ENCODE measurements at regions not wholly inside any gene's neighbourhood (a gene's known extent, or its start where the extent isn't known, plus 50 kb on each side); places are given as distances from the start of the nearest gene placed in this dataset.

- H3K4me3 ChIP-seq (ENCODE audit: control insufficient read depth, low read depth, low read length) = no peak overlapping the region
- DNase-seq (ENCODE audit: low read depth) = no peak
- no peak for TF ChIP-seq CTCF (IDR thresholded peaks at IDR 0.05; ENCODE audit: control insufficient read depth, insufficient read depth, low read depth, low read length, missing control alignments)
These were observed 267.3 kb upstream of the SLITRK5 start for GRCh38 chr13:87403748-87404432.

- no peak for TF ChIP-seq CTCF (IDR thresholded peaks at IDR 0.05; ENCODE audit: control insufficient read depth, insufficient read depth, low read depth, low read length, missing control alignments)
- no peak for DNase-seq (ENCODE audit: low read depth)
These were observed 244.4 kb upstream of the SLITRK5 start for GRCh38 chr13:87426742-87427141.

DNA sequence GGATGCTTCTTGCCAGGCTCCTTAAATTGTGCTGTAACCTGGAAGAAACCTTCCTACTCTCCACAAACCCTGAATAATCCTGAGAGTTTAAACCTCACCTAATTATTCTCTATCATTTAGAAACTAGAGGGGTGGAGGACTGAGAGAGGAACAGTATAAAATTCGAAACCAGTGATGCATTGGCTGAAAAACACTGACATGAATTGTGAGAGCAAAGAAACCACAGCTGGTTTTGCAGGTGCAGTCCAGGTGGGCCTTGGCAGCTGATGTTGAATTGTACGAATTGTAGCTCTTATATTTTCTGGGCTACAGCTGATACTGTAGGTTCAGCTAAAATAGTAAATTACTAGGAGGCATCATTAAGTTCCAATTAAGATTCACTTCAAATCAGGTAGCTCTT lies 227.0 kb upstream of the SLITRK5 start:
- no peak for DNase-seq (ENCODE audit: low read depth)
- no peak for TF ChIP-seq CTCF (IDR thresholded peaks at IDR 0.05; ENCODE audit: control insufficient read depth, insufficient read depth, low read depth, low read length, missing control alignments)
- no peak overlapping the region for H3K4me3 ChIP-seq (ENCODE audit: control insufficient read depth, low read depth, low read length)

More at GRCh38 chr13:87426742-87427141, 244.4 kb upstream of the SLITRK5 start:
- no peak overlapping the region for H3K4me3 ChIP-seq (ENCODE audit: control insufficient read depth, low read depth, low read length)

GRCh38 chr13:87452281-87452680 lies 218.9 kb upstream of the SLITRK5 start:
- no peak for TF ChIP-seq CTCF (IDR thresholded peaks at IDR 0.05; ENCODE audit: control insufficient read depth, insufficient read depth, low read depth, low read length, missing control alignments)
- DNase-seq (ENCODE audit: low read depth) = no peak
- H3K4me3 ChIP-seq (ENCODE audit: control insufficient read depth, low read depth, low read length) = no peak overlapping the region

DNA sequence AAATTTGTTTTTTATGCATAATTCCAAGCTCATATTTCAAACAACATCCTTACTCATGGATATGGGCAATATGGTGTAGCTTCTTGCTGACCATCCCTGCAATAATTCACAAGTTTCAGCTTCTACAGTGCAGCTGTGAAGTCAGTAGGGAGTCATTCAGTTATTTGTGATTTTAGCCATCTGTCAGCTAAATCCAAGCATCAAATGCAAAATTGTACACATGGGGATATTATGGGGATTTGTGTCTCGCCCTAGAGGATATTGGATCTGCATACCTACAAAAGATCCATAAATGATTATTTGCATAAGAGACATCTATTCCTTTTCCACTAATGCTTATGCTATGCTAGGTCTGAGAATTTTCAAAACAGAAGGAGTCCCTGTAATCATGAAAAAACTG lies 217.9 kb upstream of the SLITRK5 start:
- no peak overlapping the region for H3K4me3 ChIP-seq (ENCODE audit: control insufficient read depth, low read depth, low read length)
- DNase-seq (ENCODE audit: low read depth) = no peak
- no peak for TF ChIP-seq CTCF (IDR thresholded peaks at IDR 0.05; ENCODE audit: control insufficient read depth, insufficient read depth, low read depth, low read length, missing control alignments)

DNA sequence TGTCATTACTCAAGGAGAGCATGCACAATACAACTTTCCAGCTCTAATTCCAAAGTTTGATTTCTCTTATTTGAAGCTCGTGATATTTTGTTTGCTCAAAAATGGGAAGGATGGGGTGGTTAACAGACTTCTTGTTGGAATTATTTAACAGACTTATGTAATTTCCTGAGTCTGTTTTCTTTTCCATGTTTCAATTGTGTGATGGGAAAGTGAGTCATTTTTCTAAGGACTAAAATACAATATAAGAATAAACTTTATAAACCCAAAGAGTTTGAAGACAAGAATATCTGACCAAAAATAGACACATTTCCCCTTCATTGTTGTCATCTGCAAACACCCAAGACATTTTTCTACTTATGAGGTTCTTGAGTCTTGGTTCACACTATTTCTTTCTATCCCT lies 211.8 kb upstream of the SLITRK5 start:
- no peak for DNase-seq (ENCODE audit: low read depth)
- no peak for TF ChIP-seq CTCF (IDR thresholded peaks at IDR 0.05; ENCODE audit: control insufficient read depth, insufficient read depth, low read depth, low read length, missing control alignments)
- H3K4me3 ChIP-seq (ENCODE audit: control insufficient read depth, low read depth, low read length) = no peak overlapping the region

All from AG09309 (cell line).